ENCODE measurements at regions not wholly inside any gene's neighbourhood (a gene's known extent, or its start where the extent isn't known, plus 50 kb on each side); places are given as distances from the start of the nearest gene placed in this dataset.

DNA sequence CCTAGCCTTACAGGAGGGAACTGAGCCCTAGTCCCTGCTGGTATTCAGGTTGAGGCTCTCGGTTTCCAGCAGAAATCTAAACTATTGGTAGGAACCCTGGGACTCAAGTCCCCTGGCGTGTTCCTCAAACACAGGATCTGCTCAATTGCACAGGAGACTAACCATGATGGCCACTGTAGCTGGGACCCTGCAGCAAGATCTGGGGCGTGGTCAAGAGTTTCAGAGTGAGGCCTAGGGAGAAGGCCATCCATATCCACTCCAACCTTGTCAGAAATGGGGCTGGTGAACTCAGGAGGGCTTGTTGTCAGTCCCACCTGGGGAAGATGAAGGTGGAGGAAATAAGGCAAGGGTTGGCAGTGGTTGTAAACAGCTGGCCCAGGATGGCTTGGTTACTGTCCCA, 49.9 kb upstream of the PAX6 start:
- no peaks in the 10 kb centered on the region for H3F3A ChIP-seq (ENCODE audit: insufficient read depth, low read length)
- TF ChIP-seq EZH2 (IDR thresholded peaks at IDR 0.05; ENCODE audit: borderline replicate concordance, low read length), result no peak
- TF ChIP-seq, protein P1, sequence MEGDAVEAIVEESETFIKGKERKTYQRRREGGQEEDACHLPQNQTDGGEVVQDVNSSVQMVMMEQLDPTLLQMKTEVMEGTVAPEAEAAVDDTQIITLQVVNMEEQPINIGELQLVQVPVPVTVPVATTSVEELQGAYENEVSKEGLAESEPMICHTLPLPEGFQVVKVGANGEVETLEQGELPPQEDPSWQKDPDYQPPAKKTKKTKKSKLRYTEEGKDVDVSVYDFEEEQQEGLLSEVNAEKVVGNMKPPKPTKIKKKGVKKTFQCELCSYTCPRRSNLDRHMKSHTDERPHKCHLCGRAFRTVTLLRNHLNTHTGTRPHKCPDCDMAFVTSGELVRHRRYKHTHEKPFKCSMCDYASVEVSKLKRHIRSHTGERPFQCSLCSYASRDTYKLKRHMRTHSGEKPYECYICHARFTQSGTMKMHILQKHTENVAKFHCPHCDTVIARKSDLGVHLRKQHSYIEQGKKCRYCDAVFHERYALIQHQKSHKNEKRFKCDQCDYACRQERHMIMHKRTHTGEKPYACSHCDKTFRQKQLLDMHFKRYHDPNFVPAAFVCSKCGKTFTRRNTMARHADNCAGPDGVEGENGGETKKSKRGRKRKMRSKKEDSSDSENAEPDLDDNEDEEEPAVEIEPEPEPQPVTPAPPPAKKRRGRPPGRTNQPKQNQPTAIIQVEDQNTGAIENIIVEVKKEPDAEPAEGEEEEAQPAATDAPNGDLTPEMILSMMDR (IDR thresholded peaks at IDR 0.05; ENCODE audit: low read length), result no peak

More for the DNA sequence above, 49.9 kb upstream of the PAX6 start:
- H4K20me1 ChIP-seq (ENCODE audit: insufficient read depth, low read length), result no peaks in the 10 kb centered on the region
- no peak overlapping the region for H3K4me2 ChIP-seq (ENCODE audit: low read length)
- no peaks in the 10 kb centered on the region for H3K9me2 ChIP-seq (ENCODE audit: low read depth, low read length)
- H3K79me2 ChIP-seq (ENCODE audit: insufficient read depth, low read length), result no peaks in the 10 kb centered on the region
- H2AFZ ChIP-seq (ENCODE audit: low read length), result no peak overlapping the region
- H3K4me1 ChIP-seq (ENCODE audit: insufficient read depth, low read length, severe bottlenecking), result no peaks in the 10 kb centered on the region
- no peaks in the 10 kb centered on the region for H3K36me3 ChIP-seq (ENCODE audit: insufficient read depth, low read length)
- no peak overlapping the region for H3K4me3 ChIP-seq (ENCODE audit: low read depth, low read length, poor library complexity, severe bottlenecking)
- no peaks in the 10 kb centered on the region; the same call in 1 of the 2 replicates for H3K27me3 ChIP-seq (ENCODE audit: insufficient read depth, low read length)
- H3K9me3 ChIP-seq (ENCODE audit: low read length), result no peaks in the 10 kb centered on the region
- H3K27ac ChIP-seq (ENCODE audit: low read depth, low read length, poor library complexity, severe bottlenecking), result no peak overlapping the region
- no peak overlapping the region for H3K9ac ChIP-seq (ENCODE audit: low read length)

Data from OCI-LY1 (cell line).